Testis (tissue), 2 donors: ENCODE measurements at regions not wholly inside any gene's neighbourhood (a gene's known extent, or its start where the extent isn't known, plus 50 kb on each side); places are given as distances from the start of the nearest gene placed in this dataset.

Experiments used
- DNase-seq: peaks from one replicate; pipeline ENCODE4 v3.0.0-alpha.2; 2019
- H3K27ac ChIP-seq, 2 donors: fragments of 200-600 bp; sonication (generic); one replicate each; pipeline ENCODE4 v1.5.1; 2019
- H3K27me3 ChIP-seq: fragments of 200-600 bp; sonication (generic); one replicate; pipeline ENCODE4 v1.5.1; 2019
- H3K36me3 ChIP-seq: fragments of 200-600 bp; sonication (generic); one replicate; pipeline ENCODE4 v1.5.1; 2017; ENCODE audit warnings: low read depth; ENCODE audit errors: missing control alignments
- H3K4me1 ChIP-seq: fragments of 200-600 bp; sonication (generic); one replicate; pipeline ENCODE4 v1.5.1; 2019
- H3K4me3 ChIP-seq, 2 donors: fragments of 200-600 bp; sonication (generic); one replicate each; pipeline ENCODE4 v1.5.1; 2017 to 2019
- H3K9me3 ChIP-seq: fragments of 200-600 bp; sonication (generic); one replicate; pipeline ENCODE4 v1.5.1; 2017
- POLR2A ChIP-seq: fragments of 450-650 bp; IDR thresholded peaks from one replicate; pipeline ENCODE4 v1.6.1; 2017; ENCODE audit warnings: antibody characterized with exemption, mild to moderate bottlenecking, moderate library complexity
- WGBS, 2 donors: methylation state at CpG; one replicate each; pipeline ENCODE4 v1.1.5; 2018; 5-methylcytosine and 5-hydroxymethylcytosine counted together
- intact Hi-C: fragments of 100-400 bp; cut with DNase I; formaldehyde crosslinking; loops from one replicate; pipeline ENCODE4 v1.15.1; 2023; ENCODE audit warnings: low total_unique reads
- TF ChIP-seq, protein P1 (sequence below), 3 experiments: fragments of 450-650 bp in 2 of 3; fragments of 200-600 bp in 1 of 3; sonication (generic) in 1 of 3; IDR thresholded peaks; one replicate each; pipeline ENCODE4 v1.5.1; 2016 to 2019; ENCODE audit warnings: antibody characterized with exemption in 3 of 3, mild to moderate bottlenecking in 2 of 3, moderate library complexity in 1 of 3

DNA sequence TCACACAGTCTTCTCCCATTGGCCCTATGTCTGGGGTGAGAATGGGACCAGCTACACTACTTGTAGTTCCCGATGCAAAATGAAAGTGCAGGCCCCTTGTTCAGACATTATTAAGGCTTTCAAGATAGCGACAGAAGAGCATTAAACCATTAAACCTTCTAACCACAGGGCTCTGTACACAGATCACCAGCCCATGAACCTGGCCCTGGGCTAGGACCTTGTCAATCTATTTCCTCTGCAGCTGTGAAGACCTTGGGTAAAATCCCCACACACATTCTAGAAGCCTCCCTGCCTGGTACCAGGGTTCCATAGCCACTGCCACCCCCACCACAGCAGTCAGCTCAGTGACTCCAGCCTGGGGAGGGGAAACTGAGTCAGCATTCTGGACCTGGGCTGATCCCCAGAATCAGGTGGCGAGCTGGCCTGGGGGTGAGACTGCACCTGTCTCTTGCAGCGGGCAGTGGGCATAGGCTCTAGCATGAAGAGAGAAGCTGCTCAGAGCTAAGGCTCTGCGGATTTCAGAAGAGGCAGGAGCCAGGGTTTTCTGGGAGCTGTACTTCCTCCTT lies 119.7 kb upstream of the LHX1 start:
- WGBS, 2 donors, result 67 to 81% methylated on average over 4 to 5 of the region's 5 CpGs
- DNase-seq, result no peak
- no peaks in the 10 kb centered on the region for H3K36me3 ChIP-seq
- no peak overlapping the region for H3K4me3 ChIP-seq
- no peak overlapping the region for H3K27ac ChIP-seq
- no peaks in the 10 kb centered on the region for H3K4me1 ChIP-seq
- H3K9me3 ChIP-seq, result no peaks in the 10 kb centered on the region
- H3K27me3 ChIP-seq, result no peaks in the 10 kb centered on the region
- intact Hi-C loops, result no loop called here
- no peak for TF ChIP-seq POLR2A
- TF ChIP-seq, protein P1, sequence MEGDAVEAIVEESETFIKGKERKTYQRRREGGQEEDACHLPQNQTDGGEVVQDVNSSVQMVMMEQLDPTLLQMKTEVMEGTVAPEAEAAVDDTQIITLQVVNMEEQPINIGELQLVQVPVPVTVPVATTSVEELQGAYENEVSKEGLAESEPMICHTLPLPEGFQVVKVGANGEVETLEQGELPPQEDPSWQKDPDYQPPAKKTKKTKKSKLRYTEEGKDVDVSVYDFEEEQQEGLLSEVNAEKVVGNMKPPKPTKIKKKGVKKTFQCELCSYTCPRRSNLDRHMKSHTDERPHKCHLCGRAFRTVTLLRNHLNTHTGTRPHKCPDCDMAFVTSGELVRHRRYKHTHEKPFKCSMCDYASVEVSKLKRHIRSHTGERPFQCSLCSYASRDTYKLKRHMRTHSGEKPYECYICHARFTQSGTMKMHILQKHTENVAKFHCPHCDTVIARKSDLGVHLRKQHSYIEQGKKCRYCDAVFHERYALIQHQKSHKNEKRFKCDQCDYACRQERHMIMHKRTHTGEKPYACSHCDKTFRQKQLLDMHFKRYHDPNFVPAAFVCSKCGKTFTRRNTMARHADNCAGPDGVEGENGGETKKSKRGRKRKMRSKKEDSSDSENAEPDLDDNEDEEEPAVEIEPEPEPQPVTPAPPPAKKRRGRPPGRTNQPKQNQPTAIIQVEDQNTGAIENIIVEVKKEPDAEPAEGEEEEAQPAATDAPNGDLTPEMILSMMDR (IDR thresholded peaks at IDR 0.05), result no peak

DNA sequence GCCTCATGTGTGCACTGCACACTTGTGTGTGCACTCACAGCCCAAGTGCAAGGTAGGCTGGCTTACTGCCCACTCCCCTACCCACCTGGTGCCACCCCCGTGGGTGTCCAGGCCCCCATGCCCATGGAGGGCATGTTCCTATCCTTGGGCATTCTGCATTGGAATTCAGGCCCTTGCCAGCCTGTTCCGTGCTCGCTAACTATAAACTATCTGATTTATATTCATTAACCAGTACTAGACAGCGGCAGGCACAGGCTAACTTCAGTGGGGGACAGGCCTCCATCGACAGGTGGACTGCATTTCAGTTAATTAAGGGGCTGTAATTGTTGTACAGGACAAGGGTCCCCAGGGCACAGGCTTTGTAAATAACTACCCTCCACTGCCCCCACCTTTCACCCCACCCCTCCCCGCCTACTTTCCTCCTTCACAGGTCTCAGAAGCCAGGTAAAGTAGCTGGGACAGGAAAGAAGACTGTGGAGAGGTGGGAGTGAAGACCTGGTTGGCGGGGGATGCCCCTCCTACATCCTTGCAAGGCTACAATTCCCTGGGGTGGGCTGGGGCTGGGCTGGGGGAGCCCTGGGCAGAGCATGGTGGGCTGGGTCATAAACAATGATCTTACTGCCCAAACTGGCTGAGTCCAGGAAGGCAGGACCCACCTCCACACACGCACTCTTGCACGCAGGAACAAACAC lies 119.0 kb upstream of the LHX1 start:
- no peaks in the 10 kb centered on the region for H3K9me3 ChIP-seq
- WGBS, 2 donors, result 63 to 78% methylated on average over 9 of the region's 9 CpGs
- DNase-seq, result no peak
- no peak overlapping the region for H3K27ac ChIP-seq
- H3K4me3 ChIP-seq, result no peak overlapping the region
- no peaks in the 10 kb centered on the region for H3K4me1 ChIP-seq
- TF ChIP-seq, protein P1 (IDR thresholded peaks at IDR 0.05), result no peak
- no peak for TF ChIP-seq POLR2A
- intact Hi-C loops, result no loop called here
- no peaks in the 10 kb centered on the region for H3K27me3 ChIP-seq
- H3K36me3 ChIP-seq, result no peaks in the 10 kb centered on the region

DNA sequence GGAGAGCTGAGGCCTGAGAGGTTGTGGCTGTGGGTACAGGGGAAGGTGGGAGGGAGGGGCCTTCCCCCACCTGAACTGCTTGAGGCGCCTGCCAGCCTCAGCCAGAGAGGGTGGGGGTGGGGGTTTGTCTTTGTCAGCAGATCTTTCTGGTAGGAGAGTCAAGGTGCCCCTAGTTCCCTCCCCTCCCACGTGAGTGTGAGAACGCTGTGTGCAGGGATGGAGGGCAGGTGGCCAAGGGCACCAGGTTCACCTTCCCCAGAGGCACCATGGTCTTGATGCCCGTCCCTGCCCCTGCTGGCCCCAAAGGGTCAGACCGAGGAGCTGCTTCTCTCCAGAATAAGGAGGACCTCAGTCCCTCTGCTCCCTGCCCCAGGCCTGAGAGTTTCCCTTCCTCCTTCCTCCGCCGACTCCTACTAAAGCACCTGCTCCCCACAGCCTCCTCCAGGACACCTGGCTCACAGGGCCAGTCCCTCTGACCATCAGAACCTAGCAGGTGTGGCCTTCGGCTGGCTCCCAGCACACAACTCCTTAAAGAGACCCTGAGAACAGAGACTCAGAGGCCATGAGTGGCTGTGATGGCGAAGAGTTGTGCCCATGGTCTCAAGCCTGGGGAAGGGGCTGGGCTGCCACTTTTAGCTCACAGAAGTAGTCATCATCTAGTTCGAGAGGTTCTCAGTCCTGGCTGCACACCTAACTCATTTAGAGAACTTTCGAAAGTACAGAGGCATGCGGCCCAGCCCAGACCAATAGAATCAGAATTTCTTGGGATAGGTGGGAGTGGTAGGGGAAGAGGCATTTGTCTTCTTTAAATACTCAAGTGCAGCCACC lies 113.2 kb upstream of the LHX1 start:
- WGBS, 2 donors, result 64 to 78% methylated on average over 9 to 12 of the region's 12 CpGs
- Histone ChIP-seq H3K27me3 (no peaks in the 10 kb centered on the region), H3K36me3 (no peaks in the 10 kb centered on the region), H3K4me1 (no peaks in the 10 kb centered on the region), H3K9me3 (no peaks in the 10 kb centered on the region), H3K27ac (no peak overlapping the region), H3K4me3 (no peak overlapping the region)
- intact Hi-C loops, result no loop called here
- TF ChIP-seq POLR2A, result no peak
- TF ChIP-seq, protein P1 (IDR thresholded peaks at IDR 0.05), result no peak
- no peak for DNase-seq

DNA sequence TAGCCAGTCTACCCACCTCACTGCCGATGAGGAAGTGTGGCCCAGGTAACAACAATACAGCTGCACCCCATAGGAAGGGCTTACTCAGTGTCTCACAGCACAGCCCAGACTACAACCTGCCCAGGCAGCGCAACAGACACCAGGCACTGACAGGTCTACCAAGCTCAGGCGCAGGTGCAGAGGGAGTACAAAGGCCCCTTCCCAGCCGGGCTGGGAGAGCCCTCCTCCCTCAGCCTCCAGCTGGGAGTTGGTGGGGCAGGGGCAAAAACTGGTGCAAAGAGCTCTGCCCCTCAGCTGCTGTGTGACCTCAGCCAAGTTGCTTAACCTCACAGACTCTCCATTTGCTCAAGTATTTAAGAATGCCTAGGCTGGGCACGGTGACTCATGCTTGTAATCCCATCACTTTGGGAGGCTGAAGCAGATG lies 112.6 kb upstream of the LHX1 start:
- Histone ChIP-seq H3K4me3 (no peak overlapping the region), H3K9me3 (no peaks in the 10 kb centered on the region), H3K27me3 (no peaks in the 10 kb centered on the region), H3K27ac (no peak overlapping the region), H3K4me1 (no peaks in the 10 kb centered on the region), H3K36me3 (no peaks in the 10 kb centered on the region)
- 76 to 79% methylated on average over 4 to 5 of the region's 5 CpGs for WGBS, 2 donors
- no peak for DNase-seq
- intact Hi-C loops, result no loop called here
- TF ChIP-seq, protein P1 (IDR thresholded peaks at IDR 0.05), result no peak
- TF ChIP-seq POLR2A, result no peak
